Stomach smooth muscle (tissue), 2 donors: ENCODE measurements at regions not wholly inside any gene's neighbourhood (a gene's known extent, or its start where the extent isn't known, plus 50 kb on each side); places are given as distances from the start of the nearest gene placed in this dataset.

ENCODE experiments used
- H3K27ac ChIP-seq: one replicate; pipeline ENCODE4 v1.7.0; 2013; ENCODE audit warnings: mild to moderate bottlenecking, low read length, inconsistent platforms
- H3K27me3 ChIP-seq, 2 donors: one replicate each; pipeline ENCODE4 v1.7.0; 2013; ENCODE audit warnings: low read length in 2 of 2; ENCODE audit not compliant: insufficient read depth in 2 of 2, control insufficient read depth in 1 of 2
- H3K36me3 ChIP-seq, 2 donors: one replicate each; pipeline ENCODE4 v1.7.0; 2013; ENCODE audit warnings: low read length in 2 of 2; ENCODE audit not compliant: control insufficient read depth in 2 of 2, insufficient read depth in 2 of 2
- H3K4me1 ChIP-seq: one replicate; pipeline ENCODE4 v1.7.0; 2013; ENCODE audit warnings: low read length; ENCODE audit not compliant: control insufficient read depth, insufficient read depth
- H3K4me3 ChIP-seq, 2 donors: one replicate each; pipeline ENCODE4 v1.7.0; 2013; ENCODE audit warnings: low read length in 2 of 2
- H3K9ac ChIP-seq, 2 donors: one replicate each; pipeline ENCODE4 v1.7.0; 2013; ENCODE audit warnings: low read length in 2 of 2, mild to moderate bottlenecking in 1 of 2
- H3K9me3 ChIP-seq, 2 donors: one replicate each; pipeline ENCODE4 v1.7.0; 2013; ENCODE audit warnings: low read length in 2 of 2; ENCODE audit not compliant: control insufficient read depth in 2 of 2
- donor health status: healthy.
- donor health status: Pancreatic carcinoma.

DNA sequence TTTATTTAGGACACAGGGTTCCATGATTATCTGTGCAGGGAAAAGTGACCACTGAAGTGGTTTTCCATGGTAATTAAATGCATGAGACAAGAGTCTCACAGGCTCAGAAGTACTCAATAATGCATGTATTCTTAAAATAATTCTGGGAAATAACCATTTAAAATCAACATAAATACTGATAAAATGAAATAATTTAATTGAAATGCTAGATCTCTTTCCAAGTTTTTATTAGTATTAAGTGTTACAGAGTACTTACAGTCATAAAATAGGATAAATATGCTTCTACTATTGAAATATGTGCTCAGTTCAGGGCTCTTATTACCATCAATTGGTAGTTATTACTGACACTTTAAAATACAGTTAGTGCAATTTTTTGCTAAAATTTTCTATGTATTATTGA is 916.0 kb upstream of the GJE1 start:
- Histone ChIP-seq H3K27ac (no peak overlapping the region), H3K4me1 (no peaks in the 10 kb centered on the region), H3K4me3 (no peak overlapping the region), H3K9ac (no peak overlapping the region), H3K27me3 (no peaks in the 10 kb centered on the region), H3K9me3 (peaks cover 3 to 4% of the 10 kb centered on the region in 2 donors), H3K36me3 (no peaks in the 10 kb centered on the region)

GRCh38 chr6:141212296-141212695 is 920.4 kb upstream of the GJE1 start:
- H3K4me3 ChIP-seq: no peak overlapping the region
- no peaks in the 10 kb centered on the region for H3K9me3 ChIP-seq

GRCh38 chr6:141211845-141212244 is 920.9 kb upstream of the GJE1 start:
- Histone ChIP-seq H3K36me3 (no peaks in the 10 kb centered on the region), H3K4me1 (no peaks in the 10 kb centered on the region), H3K9ac (no peak overlapping the region), H3K4me3 (no peak overlapping the region), H3K9me3 (no peaks in the 10 kb centered on the region), H3K27me3 (no peaks in the 10 kb centered on the region), H3K27ac (no peak overlapping the region)

More at GRCh38 chr6:141212296-141212695, 920.4 kb upstream of the GJE1 start:
- Histone ChIP-seq H3K27ac (no peak overlapping the region), H3K27me3 (no peaks in the 10 kb centered on the region), H3K9ac (no peak overlapping the region), H3K36me3 (no peaks in the 10 kb centered on the region), H3K4me1 (no peaks in the 10 kb centered on the region)

DNA sequence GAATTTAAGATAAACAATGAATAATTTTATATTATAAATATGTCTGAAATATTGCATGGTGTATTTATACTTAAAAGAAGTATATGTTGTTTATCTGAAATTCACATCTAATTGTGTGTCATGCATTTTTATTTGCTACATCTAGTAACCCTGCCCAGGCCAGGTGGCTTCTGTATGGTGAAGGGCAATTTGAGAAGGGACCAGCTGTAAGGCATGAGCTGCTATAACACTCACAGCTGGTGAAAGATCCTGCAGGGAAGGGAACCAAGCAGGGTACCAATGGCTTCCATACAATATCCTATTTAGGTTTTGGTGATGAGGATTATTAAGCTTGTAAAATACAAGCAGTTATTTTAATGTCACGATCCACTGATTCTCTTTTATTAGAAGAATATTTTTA is 921.8 kb upstream of the GJE1 start:
- Histone ChIP-seq H3K4me3 (no peak overlapping the region), H3K27me3 (no peaks in the 10 kb centered on the region), H3K36me3 (no peaks in the 10 kb centered on the region), H3K4me1 (no peaks in the 10 kb centered on the region), H3K9me3 (no peaks in the 10 kb centered on the region), H3K27ac (no peak overlapping the region), H3K9ac (no peak overlapping the region)

DNA sequence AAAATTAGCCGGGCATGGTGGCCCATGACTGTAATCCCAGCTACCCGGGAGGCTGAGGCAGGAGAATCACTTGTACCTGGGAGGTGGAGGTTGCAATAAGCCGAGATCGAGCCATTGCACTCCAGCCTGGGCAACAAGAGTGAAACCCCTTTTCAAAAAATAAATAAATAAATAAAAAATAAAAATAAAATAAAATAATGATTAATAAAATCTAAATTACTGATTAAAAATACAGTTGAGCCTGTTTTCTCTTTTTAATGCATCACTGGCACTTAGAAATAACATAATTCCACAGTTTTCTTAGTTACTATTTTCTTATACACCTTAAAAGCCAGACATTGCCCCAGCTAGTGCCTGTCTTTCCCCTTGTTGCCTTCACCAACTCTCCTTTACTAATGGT is 922.8 kb upstream of the GJE1 start:
- no peaks in the 10 kb centered on the region for H3K27me3 ChIP-seq
- H3K4me1 ChIP-seq: no peaks in the 10 kb centered on the region
- H3K36me3 ChIP-seq: no peaks in the 10 kb centered on the region
- no peak overlapping the region for H3K27ac ChIP-seq
- H3K9me3 ChIP-seq: no peaks in the 10 kb centered on the region
- no peak overlapping the region for H3K9ac ChIP-seq
- H3K4me3 ChIP-seq: no peak overlapping the region

DNA sequence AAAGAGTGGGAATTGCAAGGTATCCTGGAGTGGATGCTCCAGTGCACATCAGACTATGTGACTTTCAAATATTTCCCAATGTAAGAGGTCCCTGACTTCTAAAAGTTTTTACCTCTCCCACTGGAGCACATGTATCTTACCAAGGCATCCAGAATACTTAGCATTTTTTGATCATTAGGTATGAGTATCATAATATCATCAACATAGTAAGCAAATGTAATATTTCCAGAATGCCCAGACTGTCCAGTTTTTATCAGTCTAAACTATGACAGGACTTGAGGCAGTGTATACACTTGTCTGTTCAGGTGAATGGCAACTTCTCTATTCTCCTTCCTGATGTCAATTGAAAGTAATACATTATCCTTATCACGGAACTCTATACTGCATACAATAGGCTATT is 924.6 kb upstream of the GJE1 start:
- Histone ChIP-seq H3K4me3 (no peak overlapping the region), H3K36me3 (no peaks in the 10 kb centered on the region), H3K9ac (no peak overlapping the region), H3K27ac (no peak overlapping the region), H3K9me3 (no peaks in the 10 kb centered on the region), H3K4me1 (no peaks in the 10 kb centered on the region), H3K27me3 (no peaks in the 10 kb centered on the region)

GRCh38 chr6:141203902-141204575 is 928.7 kb upstream of the GJE1 start:
- H3K27ac ChIP-seq: no peak overlapping the region
- H3K27me3 ChIP-seq: no peaks in the 10 kb centered on the region
- no peak overlapping the region for H3K4me3 ChIP-seq
- no peaks in the 10 kb centered on the region for H3K9me3 ChIP-seq
- no peaks in the 10 kb centered on the region for H3K36me3 ChIP-seq
- no peaks in the 10 kb centered on the region for H3K4me1 ChIP-seq
- H3K9ac ChIP-seq: no peak overlapping the region

- Histone ChIP-seq H3K4me1 (no peaks in the 10 kb centered on the region), H3K4me3 (no peak overlapping the region), H3K27me3 (no peaks in the 10 kb centered on the region), H3K9me3 (no peaks in the 10 kb centered on the region), H3K27ac (no peak overlapping the region), H3K36me3 (no peaks in the 10 kb centered on the region), H3K9ac (no peak overlapping the region)
These were observed 930.1 kb upstream of the GJE1 start for GRCh38 chr6:141202626-141203025.

- Histone ChIP-seq H3K27ac (no peak overlapping the region), H3K4me1 (no peaks in the 10 kb centered on the region), H3K27me3 (no peaks in the 10 kb centered on the region), H3K36me3 (no peaks in the 10 kb centered on the region), H3K9me3 (no peaks in the 10 kb centered on the region), H3K4me3 (no peak overlapping the region), H3K9ac (no peak overlapping the region)
These were observed 933.7 kb upstream of the GJE1 start for GRCh38 chr6:141199074-141199473.

DNA sequence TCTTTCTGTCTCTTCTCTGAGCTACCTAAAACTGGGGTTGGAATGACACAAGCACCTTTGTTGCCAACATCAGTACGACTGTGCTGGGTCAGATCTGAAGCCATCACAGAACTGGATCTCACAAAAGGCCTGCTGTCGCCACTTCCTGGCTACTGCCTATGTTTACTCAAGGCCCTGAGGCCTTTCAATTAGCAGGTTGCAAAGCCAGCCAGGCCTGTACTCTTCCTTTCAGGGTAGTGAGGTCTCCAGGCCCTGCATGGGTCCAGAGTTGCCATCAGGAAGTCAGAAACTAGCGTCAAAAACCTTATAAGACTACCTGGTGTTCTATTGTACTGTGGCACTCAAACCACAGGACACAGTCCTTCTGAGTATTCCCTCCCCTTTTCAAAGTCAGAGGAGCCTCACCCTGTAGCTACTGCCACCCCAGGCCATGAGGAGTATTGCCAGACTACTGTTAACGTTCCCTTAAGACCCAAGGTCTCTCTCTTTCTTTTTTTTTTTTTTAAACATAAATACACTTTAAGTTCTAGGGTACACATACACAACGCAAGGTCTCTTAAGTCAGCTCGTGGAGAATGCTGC is 937.4 kb upstream of the GJE1 start:
- no peaks in the 10 kb centered on the region for H3K36me3 ChIP-seq
- no peaks in the 10 kb centered on the region for H3K4me1 ChIP-seq
- H3K27ac ChIP-seq: no peak overlapping the region
- peaks cover 0 to 2% of the 10 kb centered on the region in 2 donors for H3K9me3 ChIP-seq
- H3K27me3 ChIP-seq: no peaks in the 10 kb centered on the region
- no peak overlapping the region for H3K9ac ChIP-seq
- no peak overlapping the region for H3K4me3 ChIP-seq

- Histone ChIP-seq H3K9ac (no peak overlapping the region), H3K27me3 (no peaks in the 10 kb centered on the region), H3K9me3 (no peaks in the 10 kb centered on the region), H3K4me1 (no peaks in the 10 kb centered on the region), H3K27ac (no peak overlapping the region), H3K4me3 (no peak overlapping the region), H3K36me3 (no peaks in the 10 kb centered on the region)
These were observed 949.4 kb upstream of the GJE1 start for GRCh38 chr6:141183368-141183767.
